Smooth muscle cell (in vitro differentiated cells): ENCODE measurements at regions not wholly inside any gene's neighbourhood (a gene's known extent, or its start where the extent isn't known, plus 50 kb on each side); places are given as distances from the start of the nearest gene placed in this dataset.

Experiments
- DNase-seq: peaks from one replicate; lab custom pipeline; 2025; ENCODE audit not compliant: unreplicated experiment; lab: John Stamatoyannopoulos, UW
- H2AFZ ChIP-seq: fragments of 200-600 bp; sonication (generic); 2 replicates; pipeline ENCODE4 v1.6.0; 2016; ENCODE audit warnings: antibody characterized with exemption, low read depth, mild to moderate bottlenecking
- H3F3A ChIP-seq: fragments of 200-600 bp; sonication (generic); 2 replicates; pipeline ENCODE4 v1.6.0; 2017; ENCODE audit warnings: antibody characterized with exemption, low read depth
- H3K27ac ChIP-seq: fragments of 200-600 bp; sonication (generic); 2 replicates; pipeline ENCODE4 v1.5.1; 2016; ENCODE audit warnings: low read depth, mild to moderate bottlenecking
- H3K27me3 ChIP-seq: fragments of 200-600 bp; sonication (generic); 2 replicates; pipeline ENCODE4 v1.6.1; 2016; ENCODE audit warnings: low read depth, mild to moderate bottlenecking
- H3K36me3 ChIP-seq: fragments of 200-600 bp; sonication (generic); 2 replicates; pipeline ENCODE4 v1.5.1; 2016; ENCODE audit warnings: low read depth
- H3K4me1 ChIP-seq: fragments of 200-600 bp; sonication (generic); 2 replicates; pipeline ENCODE4 v1.5.1; 2016; ENCODE audit warnings: low read depth
- H3K4me2 ChIP-seq: fragments of 200-600 bp; sonication (generic); 2 replicates; pipeline ENCODE4 v1.6.0; 2016; ENCODE audit warnings: mild to moderate bottlenecking
- H3K4me3 ChIP-seq: fragments of 200-600 bp; sonication (generic); 2 replicates; pipeline ENCODE4 v1.5.1; 2016; ENCODE audit warnings: mild to moderate bottlenecking
- H3K79me2 ChIP-seq: fragments of 200-600 bp; sonication (generic); 2 replicates; pipeline ENCODE4 v1.6.0; 2016; ENCODE audit warnings: low read depth, mild to moderate bottlenecking
- H3K9ac ChIP-seq: fragments of 200-600 bp; sonication (generic); 2 replicates; pipeline ENCODE4 v1.6.0; 2016; ENCODE audit warnings: low read depth
- H3K9me3 ChIP-seq: fragments of 200-600 bp; sonication (generic); replicated peaks from 2 replicates; pipeline ENCODE4 v1.5.1; 2016; ENCODE audit warnings: low read depth
- H4K20me1 ChIP-seq: fragments of 200-600 bp; sonication (generic); 2 replicates; pipeline ENCODE4 v1.6.0; 2016; ENCODE audit warnings: low read depth
- WGBS: methylation state at CpG from one replicate; pipeline ENCODE4 v1.1.7; 2016; ENCODE audit warnings: low lambda C conversion rate; 5-methylcytosine and 5-hydroxymethylcytosine counted together
- TF ChIP-seq, protein P1 (sequence below): fragments of 200-600 bp; sonication (generic); IDR thresholded peaks from 2 replicates; pipeline ENCODE4 v1.5.1; 2017; ENCODE audit warnings: borderline replicate concordance, mild to moderate bottlenecking, antibody characterized with exemption; ENCODE audit not compliant: insufficient read depth, poor library complexity, severe bottlenecking

- WGBS: 97% methylated on average over 1 of the region's 1 CpG
- H3K4me1 ChIP-seq: no peaks in the 10 kb centered on the region
- H3K27me3 ChIP-seq: no peaks in the 10 kb centered on the region
- no peaks in the 10 kb centered on the region for H4K20me1 ChIP-seq
- no peaks in the 10 kb centered on the region for H3K9me3 ChIP-seq
- TF ChIP-seq, protein P1, sequence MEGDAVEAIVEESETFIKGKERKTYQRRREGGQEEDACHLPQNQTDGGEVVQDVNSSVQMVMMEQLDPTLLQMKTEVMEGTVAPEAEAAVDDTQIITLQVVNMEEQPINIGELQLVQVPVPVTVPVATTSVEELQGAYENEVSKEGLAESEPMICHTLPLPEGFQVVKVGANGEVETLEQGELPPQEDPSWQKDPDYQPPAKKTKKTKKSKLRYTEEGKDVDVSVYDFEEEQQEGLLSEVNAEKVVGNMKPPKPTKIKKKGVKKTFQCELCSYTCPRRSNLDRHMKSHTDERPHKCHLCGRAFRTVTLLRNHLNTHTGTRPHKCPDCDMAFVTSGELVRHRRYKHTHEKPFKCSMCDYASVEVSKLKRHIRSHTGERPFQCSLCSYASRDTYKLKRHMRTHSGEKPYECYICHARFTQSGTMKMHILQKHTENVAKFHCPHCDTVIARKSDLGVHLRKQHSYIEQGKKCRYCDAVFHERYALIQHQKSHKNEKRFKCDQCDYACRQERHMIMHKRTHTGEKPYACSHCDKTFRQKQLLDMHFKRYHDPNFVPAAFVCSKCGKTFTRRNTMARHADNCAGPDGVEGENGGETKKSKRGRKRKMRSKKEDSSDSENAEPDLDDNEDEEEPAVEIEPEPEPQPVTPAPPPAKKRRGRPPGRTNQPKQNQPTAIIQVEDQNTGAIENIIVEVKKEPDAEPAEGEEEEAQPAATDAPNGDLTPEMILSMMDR: no peak
- H3K27ac ChIP-seq: no peak overlapping the region
- no peaks in the 10 kb centered on the region for H3K36me3 ChIP-seq
- no peak for DNase-seq
- H3K79me2 ChIP-seq: no peaks in the 10 kb centered on the region
- H3K4me3 ChIP-seq: no peak overlapping the region
- H3F3A ChIP-seq: no peaks in the 10 kb centered on the region
- no peak overlapping the region for H2AFZ ChIP-seq
- H3K4me2 ChIP-seq: no peak overlapping the region
- no peak overlapping the region for H3K9ac ChIP-seq
Observed at GRCh38 chrX:116339407-116339806, 97.0 kb upstream of the SLC6A14 start.

- Histone ChIP-seq H3K4me3 (no peak overlapping the region), H2AFZ (no peak overlapping the region), H4K20me1 (no peaks in the 10 kb centered on the region), H3K36me3 (no peaks in the 10 kb centered on the region), H3K27ac (no peak overlapping the region), H3K4me2 (no peak overlapping the region), H3K4me1 (no peaks in the 10 kb centered on the region), H3F3A (no peaks in the 10 kb centered on the region), H3K9ac (no peak overlapping the region), H3K9me3 (no peaks in the 10 kb centered on the region), H3K79me2 (no peaks in the 10 kb centered on the region), H3K27me3 (no peaks in the 10 kb centered on the region)
- TF ChIP-seq, protein P1: no peak
- 67% methylated on average over 4 of the region's 4 CpGs for WGBS
- no peak for DNase-seq
Observed at GRCh38 chrX:116342903-116343302, 93.5 kb upstream of the SLC6A14 start.

GRCh38 chrX:116345958-116346357 lies 90.4 kb upstream of the SLC6A14 start:
- no peak overlapping the region for H3K4me2 ChIP-seq
- H3K27ac ChIP-seq: no peak overlapping the region
- DNase-seq: no peak
- 67% methylated on average over 3 of the region's 3 CpGs for WGBS
- H3K36me3 ChIP-seq: no peaks in the 10 kb centered on the region
- H3K9me3 ChIP-seq: no peaks in the 10 kb centered on the region
- TF ChIP-seq, protein P1: no peak
- no peak overlapping the region for H2AFZ ChIP-seq
- no peaks in the 10 kb centered on the region for H3K79me2 ChIP-seq
- no peak overlapping the region for H3K4me3 ChIP-seq
- no peaks in the 10 kb centered on the region for H3K4me1 ChIP-seq
- no peaks in the 10 kb centered on the region for H3F3A ChIP-seq
- no peaks in the 10 kb centered on the region for H3K27me3 ChIP-seq
- H3K9ac ChIP-seq: no peak overlapping the region
- no peaks in the 10 kb centered on the region for H4K20me1 ChIP-seq

- no peaks in the 10 kb centered on the region for H3K79me2 ChIP-seq
- no peaks in the 10 kb centered on the region for H4K20me1 ChIP-seq
- H3K9ac ChIP-seq: no peak overlapping the region
- H3K4me3 ChIP-seq: no peak overlapping the region
- TF ChIP-seq, protein P1: no peak
- no peaks in the 10 kb centered on the region for H3K36me3 ChIP-seq
- no peaks in the 10 kb centered on the region for H3F3A ChIP-seq
- WGBS: 54% methylated on average over 2 of the region's 2 CpGs
- H3K4me1 ChIP-seq: no peaks in the 10 kb centered on the region
- no peak overlapping the region for H2AFZ ChIP-seq
- no peak overlapping the region for H3K27ac ChIP-seq
- no peaks in the 10 kb centered on the region for H3K9me3 ChIP-seq
- H3K4me2 ChIP-seq: no peak overlapping the region
- H3K27me3 ChIP-seq: no peaks in the 10 kb centered on the region
- no peak for DNase-seq
Observed at GRCh38 chrX:116357329-116357728, 79.1 kb upstream of the SLC6A14 start.
